ENCODE measurements at regions not wholly inside any gene's neighbourhood (a gene's known extent, or its start where the extent isn't known, plus 50 kb on each side); places are given as distances from the start of the nearest gene placed in this dataset.

DNA sequence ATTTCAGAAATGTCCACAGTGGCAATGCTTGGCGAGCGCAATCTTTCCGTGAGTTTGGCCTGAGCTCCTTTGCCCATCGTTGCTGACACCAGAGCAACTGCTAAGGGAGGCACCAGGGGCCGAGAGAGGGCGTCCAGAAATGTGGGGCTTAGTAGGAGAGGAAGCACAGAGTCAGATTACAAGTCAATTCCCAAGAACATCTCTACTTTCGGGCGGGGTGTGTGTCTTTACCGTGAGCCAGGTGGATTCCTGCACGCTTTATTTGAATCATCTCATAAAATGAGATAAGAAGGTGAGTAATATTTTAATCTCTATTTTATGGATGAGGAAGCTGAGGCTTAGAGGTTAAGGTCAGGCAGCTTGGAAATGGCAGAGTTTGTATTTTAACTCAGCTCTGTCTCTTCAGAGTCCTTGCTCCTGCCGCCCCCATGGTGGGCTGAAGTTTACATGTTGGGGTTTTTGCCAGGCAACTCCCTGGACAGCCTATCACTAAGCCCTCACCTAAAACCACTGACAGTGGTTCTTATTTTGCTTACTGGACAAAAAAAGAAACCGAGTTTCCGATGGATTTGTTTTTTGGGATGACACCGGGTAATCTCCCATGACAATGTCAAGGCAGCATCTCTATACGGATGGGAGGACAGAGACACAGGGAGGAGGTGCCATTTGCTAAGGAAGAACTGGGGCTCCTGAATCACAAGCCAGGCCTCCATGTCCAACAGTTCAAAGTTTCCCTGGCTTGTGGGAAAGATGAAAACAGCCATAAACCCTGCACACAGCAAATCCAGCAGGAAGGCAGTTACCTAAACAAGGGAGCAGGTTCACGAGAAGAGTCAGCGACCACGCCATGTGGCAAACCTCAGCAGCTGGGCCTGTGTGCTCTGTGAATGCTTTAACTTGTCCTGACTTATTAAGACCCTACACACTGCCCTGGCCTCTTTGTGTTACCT is 112.6 kb upstream of the SLC24A3 start:
- Histone ChIP-seq H3K9me3 (no peaks in the 10 kb centered on the region), H3K27me3 (ENCODE audit: insufficient read depth) (no peaks in the 10 kb centered on the region), H3K79me2 (ENCODE audit: insufficient read depth) (no peaks in the 10 kb centered on the region), H3K36me3 (replicated peaks in 1 of 2; ENCODE audit: control insufficient read depth in 1 of 2, insufficient read depth in 2 of 2, low read length in 1 of 2) (no peaks in the 10 kb centered on the region), H4K20me1 (ENCODE audit: insufficient read depth) (no peaks in the 10 kb centered on the region), H3K4me2 (no peak overlapping the region), H3F3A (replicated peaks; ENCODE audit: insufficient read depth) (no peaks in the 10 kb centered on the region), H3K27ac (ENCODE audit: low read depth in 2 of 2, low read length in 1 of 2) (no peak overlapping the region), H3K9ac (no peak overlapping the region), H2AFZ (ENCODE audit: low read depth) (no peak overlapping the region), H3K4me3 (ENCODE audit: low read depth in 2 of 2, low read length in 1 of 2) (no peak overlapping the region), H3K9me2 (no peaks in the 10 kb centered on the region), H3K4me1 (ENCODE audit: control insufficient read depth in 1 of 2, insufficient read depth in 2 of 2, low read depth in 1 of 2, low read length in 1 of 2) (no peaks in the 10 kb centered on the region)
- WGBS (ENCODE audit: low lambda C conversion rate): 33% methylated on average over 18 of the region's 18 CpGs
- ChIA-PET POLR2A (no interaction called here), CTCF (no interaction called here)
- DNase-seq: no peak
- no peak for TF ChIP-seq MXI1 (IDR thresholded peaks at IDR 0.05; ENCODE audit: low read depth, low read length)

DNA sequence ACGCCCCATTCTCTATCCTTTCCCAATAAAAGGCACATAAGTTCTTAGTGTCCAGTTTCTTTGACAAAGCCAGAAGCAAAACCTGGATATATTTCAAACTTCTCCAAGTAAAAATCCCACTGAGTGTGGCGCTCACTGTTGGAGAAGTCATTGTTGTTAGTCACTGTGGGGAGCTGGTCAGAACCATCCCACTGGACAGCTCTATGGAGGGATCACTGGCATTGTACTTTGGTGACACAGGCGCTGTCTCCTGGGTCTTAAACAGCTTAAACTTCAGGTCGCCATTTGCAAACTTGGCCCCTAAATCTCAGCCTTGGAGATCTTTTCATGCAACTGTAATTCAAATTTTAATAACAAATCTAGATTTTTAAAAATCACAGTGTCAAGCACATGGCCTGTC is 111.5 kb upstream of the SLC24A3 start:
- H3K9me3 ChIP-seq: no peaks in the 10 kb centered on the region
- ChIA-PET CTCF (no interaction called here), POLR2A (no interaction called here)
- H3K4me3 ChIP-seq (ENCODE audit: low read depth in 2 of 2, low read length in 1 of 2): no peak overlapping the region
- H3K9me2 ChIP-seq: no peaks in the 10 kb centered on the region
- no peaks in the 10 kb centered on the region for H3K79me2 ChIP-seq (ENCODE audit: insufficient read depth)
- no peak overlapping the region for H2AFZ ChIP-seq (ENCODE audit: low read depth)
- no peak overlapping the region for H3K9ac ChIP-seq
- H3F3A ChIP-seq (replicated peaks; ENCODE audit: insufficient read depth): no peaks in the 10 kb centered on the region
- TF ChIP-seq REST (IDR thresholded peaks at IDR 0.05; ENCODE audit: low read depth, low read length) (peak; percentile 74; the same call in 1 of the 2 replicates), IRF3 (IDR thresholded peaks at IDR 0.05; ENCODE audit: low read depth, low read length) (no peak)
- no peak overlapping the region for H3K27ac ChIP-seq (ENCODE audit: low read depth in 2 of 2, low read length in 1 of 2)
- no peaks in the 10 kb centered on the region for H4K20me1 ChIP-seq (ENCODE audit: insufficient read depth)
- no peak for DNase-seq
- no peaks in the 10 kb centered on the region for H3K36me3 ChIP-seq (replicated peaks in 1 of 2; ENCODE audit: control insufficient read depth in 1 of 2, insufficient read depth in 2 of 2, low read length in 1 of 2)
- no peak overlapping the region for H3K4me2 ChIP-seq
- under 1% methylated on average over 4 of the region's 4 CpGs for WGBS (ENCODE audit: low lambda C conversion rate)
- H3K27me3 ChIP-seq (ENCODE audit: insufficient read depth): no peaks in the 10 kb centered on the region
- H3K4me1 ChIP-seq (ENCODE audit: control insufficient read depth in 1 of 2, insufficient read depth in 2 of 2, low read depth in 1 of 2, low read length in 1 of 2): no peaks in the 10 kb centered on the region

GRCh38 chr20:19104186-19104585 is 108.3 kb upstream of the SLC24A3 start:
- Histone ChIP-seq H3K4me1 (ENCODE audit: control insufficient read depth in 1 of 2, insufficient read depth in 2 of 2, low read depth in 1 of 2, low read length in 1 of 2) (no peaks in the 10 kb centered on the region), H3K9me2 (no peaks in the 10 kb centered on the region), H3K9ac (no peak overlapping the region), H3K27ac (ENCODE audit: low read depth in 2 of 2, low read length in 1 of 2) (no peak overlapping the region), H4K20me1 (ENCODE audit: insufficient read depth) (no peaks in the 10 kb centered on the region), H3K9me3 (no peaks in the 10 kb centered on the region), H3K4me2 (no peak overlapping the region), H3K27me3 (ENCODE audit: insufficient read depth) (no peaks in the 10 kb centered on the region), H2AFZ (ENCODE audit: low read depth) (no peak overlapping the region), H3K79me2 (ENCODE audit: insufficient read depth) (no peaks in the 10 kb centered on the region), H3K4me3 (ENCODE audit: low read depth in 2 of 2, low read length in 1 of 2) (no peak overlapping the region), H3F3A (replicated peaks; ENCODE audit: insufficient read depth) (no peaks in the 10 kb centered on the region), H3K36me3 (replicated peaks in 1 of 2; ENCODE audit: control insufficient read depth in 1 of 2, insufficient read depth in 2 of 2, low read length in 1 of 2) (no peaks in the 10 kb centered on the region)
- no peak for TF ChIP-seq MXI1 (IDR thresholded peaks at IDR 0.05; ENCODE audit: low read depth, low read length)
- no peak for TF ChIP-seq POLR2AphosphoS5 (IDR thresholded peaks at IDR 0.05; ENCODE audit: low read depth, low read length)
- ChIA-PET CTCF (no interaction called here), POLR2A (no interaction called here)
- no peak for DNase-seq
- 46% methylated on average over 4 of the region's 4 CpGs for WGBS (ENCODE audit: low lambda C conversion rate)
